ENCODE measurements at regions not wholly inside any gene's neighbourhood (a gene's known extent, or its start where the extent isn't known, plus 50 kb on each side); places are given as distances from the start of the nearest gene placed in this dataset.

GRCh38 chr1:168400139-168400538 lies 119.5 kb downstream of the TBX19 start:
- TF ChIP-seq CTCF (conservative IDR thresholded peaks at IDR 0.05; ENCODE audit: low read length) = no peak
- no peak for TF ChIP-seq EZH2phosphoT487 (IDR thresholded peaks at IDR 0.05; ENCODE audit: borderline replicate concordance, low read depth, low read length)

All from OCI-LY7 (cell line).